SKM-1 treated with dmso at 0.1 percent for 144 hours (cell line): ENCODE measurements at regions not wholly inside any gene's neighbourhood (a gene's known extent, or its start where the extent isn't known, plus 50 kb on each side); places are given as distances from the start of the nearest gene placed in this dataset.

ENCODE experiments used
- DNase-seq: peaks from one replicate; lab custom pipeline; 2025; ENCODE audit not compliant: unreplicated experiment; lab: John Stamatoyannopoulos, UW

DNA sequence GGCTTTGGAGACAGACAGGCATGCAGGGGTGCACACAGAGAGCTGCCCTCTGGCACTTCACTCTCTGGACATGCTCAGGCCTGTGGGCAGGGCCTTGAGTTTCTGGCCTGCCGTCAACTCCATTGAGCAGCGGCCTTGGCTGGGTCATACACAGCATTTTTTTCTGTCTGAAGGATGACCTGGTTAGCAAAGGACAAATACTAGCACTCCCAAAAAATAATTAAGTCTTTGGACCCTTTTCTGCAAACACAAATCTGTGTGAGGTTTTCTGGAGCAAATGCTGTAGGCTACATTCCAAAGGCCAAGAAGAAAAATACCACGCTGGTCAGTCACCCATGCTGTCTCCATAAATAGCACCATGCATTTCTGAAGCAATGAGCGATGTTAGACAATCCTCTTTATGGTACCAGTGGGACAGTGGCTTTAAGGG is 124.7 kb upstream of the CTAGE1 start:
- DNase-seq: no peak

DNA sequence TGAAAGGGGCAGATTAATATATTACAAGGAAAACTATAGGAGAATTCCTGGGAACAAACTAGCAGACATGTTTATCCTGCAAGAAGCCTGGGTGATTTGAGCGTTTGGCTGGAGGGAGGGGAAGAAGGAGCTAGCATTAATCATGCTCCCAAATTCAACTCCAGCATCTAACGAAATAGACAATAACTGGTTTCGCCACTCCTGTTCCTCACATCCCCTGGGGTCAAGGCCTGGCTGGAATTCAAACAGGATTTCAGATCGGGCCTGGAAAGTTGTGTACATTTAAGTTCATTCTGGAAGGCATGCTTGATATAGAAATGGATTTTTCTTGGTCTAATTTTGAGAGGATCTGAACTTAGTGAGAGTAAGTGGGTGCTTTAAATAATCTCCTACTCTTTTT is 126.1 kb upstream of the CTAGE1 start:
- no peak for DNase-seq

DNA sequence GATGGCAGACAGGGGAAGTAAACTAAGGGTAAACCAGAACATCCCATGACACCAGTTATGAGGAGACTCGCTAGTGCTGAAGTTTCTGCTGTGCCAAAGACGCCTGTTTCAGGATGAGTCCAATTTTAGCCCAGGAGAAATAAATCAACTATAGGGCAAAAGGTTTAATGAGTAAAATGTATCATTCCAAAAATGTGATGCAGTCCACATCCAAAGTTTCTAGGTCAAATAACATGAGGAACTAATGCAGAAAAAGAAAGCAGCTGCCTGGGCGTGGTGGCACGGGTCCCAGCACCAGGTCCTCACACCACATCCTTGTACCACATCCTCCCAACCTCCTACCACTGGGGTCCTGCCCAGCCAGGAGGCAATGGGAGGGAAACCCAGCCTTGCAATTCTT is 126.9 kb upstream of the CTAGE1 start:
- DNase-seq: no peak

DNA sequence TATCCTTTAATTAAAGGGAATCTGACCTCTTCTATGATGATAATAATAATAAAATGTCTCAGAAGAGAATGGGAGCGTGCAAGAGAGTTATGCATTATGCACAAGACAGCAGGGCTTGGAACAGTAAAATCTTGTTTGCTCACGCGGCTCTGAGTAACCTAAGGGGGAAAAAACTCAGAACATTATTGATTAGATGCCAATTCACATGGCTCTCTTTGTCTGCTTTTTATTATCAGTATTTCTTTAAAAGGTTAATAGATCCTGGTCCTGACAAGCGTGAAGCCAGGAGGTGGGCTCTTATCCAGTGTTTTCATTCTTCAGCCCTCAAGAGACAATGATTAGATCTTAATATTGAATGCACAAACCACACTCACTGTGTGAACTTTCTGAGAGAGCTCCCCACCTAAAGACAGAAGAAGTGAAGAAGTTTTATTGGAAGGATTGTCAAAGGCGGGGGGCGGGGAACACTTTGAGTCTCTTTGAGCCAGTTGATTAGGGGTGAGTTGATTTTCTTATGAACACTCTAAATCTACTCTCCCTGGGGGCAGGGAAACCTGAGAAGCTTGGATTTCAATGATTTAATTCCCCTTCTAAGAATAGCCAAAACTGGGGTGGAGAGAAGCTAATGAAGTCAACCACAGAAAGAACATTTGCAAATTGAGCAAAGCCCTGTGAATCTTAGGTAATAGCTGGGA is 127.5 kb upstream of the CTAGE1 start:
- DNase-seq: peak; percentile 25

DNA sequence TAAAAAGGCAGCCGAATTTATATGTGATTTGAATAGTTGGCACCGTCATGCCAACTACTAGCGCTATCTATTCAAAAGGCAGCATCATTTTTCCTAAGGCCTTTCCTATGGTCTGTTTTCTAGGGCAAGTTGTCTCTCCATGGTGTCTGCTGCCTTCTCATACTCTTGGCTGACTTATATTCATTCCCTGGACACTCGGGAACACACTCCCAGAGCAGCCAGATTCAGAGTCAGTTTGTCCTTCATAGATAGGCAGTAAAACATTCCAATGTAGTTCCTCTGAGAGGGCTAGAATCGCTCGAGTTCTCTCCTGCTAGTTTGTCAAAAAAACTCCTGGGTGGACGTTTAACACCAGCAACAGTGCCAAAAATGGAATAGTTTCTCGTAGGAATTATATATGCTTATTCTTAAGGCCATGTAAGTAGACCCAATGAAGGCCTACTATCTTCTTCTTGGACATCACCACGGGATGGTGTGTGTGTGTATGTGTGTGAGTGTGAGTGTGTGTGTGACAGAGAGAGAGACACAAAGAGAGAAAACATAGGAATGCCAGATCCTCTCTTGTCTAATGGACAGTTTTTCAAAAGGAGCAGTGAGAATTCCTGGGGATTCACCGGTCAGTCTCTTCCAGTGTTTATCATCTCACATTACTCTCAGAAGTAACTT is 129.3 kb upstream of the CTAGE1 start:
- DNase-seq: no peak

DNA sequence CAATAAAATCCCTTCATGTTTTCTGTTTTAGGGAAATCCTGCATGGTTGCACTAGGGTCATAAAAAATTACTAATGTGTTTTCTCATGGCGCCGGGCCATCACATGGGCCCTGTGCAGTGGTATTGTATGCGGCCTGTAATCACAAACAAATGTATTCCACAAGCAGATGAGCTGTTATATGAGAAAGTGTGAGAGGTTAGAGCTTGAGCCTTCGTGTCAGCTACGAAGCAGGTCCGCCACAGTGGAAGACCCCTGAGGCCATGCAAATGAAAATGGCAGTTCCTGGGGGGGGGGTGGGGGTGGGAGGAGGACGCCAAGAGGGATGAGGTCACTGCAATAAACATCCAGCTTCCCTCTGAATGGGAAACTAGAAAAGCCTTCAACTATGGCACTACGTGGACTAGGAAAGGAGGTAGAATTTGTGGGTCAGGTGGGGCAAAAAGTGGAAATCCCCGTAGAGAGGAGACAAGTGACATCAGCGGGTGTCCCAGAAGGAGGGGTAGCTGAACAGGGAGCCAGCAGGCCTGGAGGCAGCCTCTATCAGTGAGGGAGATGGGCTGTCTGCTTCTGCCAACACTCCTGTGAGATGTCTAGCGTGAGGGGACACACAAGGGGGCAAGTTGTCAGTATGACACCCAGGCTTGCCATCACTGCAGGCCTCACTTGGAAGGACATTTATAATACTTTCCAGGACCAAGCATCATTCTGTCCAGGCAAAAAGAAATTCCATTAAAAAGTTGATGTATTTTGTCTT is 130.3 kb upstream of the CTAGE1 start:
- no peak for DNase-seq

DNA sequence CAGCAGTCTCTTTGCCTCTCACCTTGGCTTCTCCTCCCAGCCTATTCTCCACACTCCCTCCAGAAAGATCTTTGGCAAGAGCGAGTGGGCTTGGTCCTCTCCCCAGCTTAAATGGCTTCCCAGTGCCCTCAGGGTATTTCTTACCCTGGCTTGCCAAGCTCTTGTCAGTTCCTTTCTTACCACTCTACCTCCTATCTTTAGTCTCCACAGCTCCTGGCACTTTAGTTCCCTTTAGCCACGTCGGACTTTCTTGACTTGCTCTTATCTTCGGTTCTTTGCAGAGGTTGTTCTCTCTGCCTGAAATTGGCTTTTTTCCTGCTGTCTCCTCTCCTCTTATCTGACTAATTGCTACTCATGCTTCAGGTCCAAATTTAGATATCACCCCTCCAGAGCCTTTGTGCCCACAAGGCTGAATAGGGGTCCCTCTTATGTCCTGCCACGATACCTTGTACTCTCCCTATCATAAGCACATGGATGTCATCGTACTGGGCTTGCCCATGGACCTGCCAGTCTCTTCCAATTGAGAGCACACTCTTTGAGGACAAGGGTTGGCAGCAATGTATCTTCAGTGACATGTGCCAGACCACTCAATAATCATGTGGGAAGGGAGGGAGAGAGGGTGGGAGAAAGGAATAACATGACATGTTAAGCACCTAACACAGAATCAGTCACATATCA is 131.7 kb upstream of the CTAGE1 start:
- DNase-seq: no peak

DNA sequence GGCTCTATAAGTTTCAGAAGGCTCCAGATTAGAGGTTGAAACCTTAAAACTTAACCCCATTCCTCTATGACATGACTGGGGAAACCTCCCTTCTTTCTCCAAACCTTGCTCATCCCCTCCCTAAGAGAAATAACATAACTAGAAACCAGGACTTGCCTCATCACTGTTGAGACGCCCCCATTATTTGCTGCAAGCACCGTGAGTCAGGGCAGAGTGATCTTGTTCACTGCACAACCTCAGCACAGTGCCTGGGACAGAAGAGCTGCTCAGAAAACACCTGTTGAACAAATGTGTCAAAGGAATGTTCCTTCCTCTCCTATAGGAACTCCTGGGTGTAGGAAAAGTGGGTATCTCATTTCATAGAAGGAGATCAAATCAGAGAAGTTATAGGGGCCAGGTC is 132.7 kb upstream of the CTAGE1 start:
- no peak for DNase-seq

DNA sequence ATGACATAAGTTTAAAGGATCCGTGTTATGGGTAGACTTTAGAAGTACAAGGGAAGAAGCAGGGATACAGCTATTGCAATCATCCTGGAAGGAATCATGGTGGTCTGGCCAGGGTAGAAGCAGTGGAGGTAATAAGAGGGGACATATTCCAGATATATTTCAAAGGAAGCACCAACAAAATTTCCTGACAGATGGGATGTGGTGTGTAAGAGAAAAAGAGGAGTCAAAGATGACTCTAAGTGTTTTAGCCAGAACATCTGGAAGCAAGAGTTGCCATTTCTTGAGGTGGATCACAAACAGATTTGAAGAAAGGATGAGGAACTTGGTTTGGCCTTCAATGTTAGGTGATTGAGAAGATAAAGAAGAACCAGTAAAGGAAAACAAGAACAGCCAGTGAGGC is 133.1 kb upstream of the CTAGE1 start:
- no peak for DNase-seq

DNA sequence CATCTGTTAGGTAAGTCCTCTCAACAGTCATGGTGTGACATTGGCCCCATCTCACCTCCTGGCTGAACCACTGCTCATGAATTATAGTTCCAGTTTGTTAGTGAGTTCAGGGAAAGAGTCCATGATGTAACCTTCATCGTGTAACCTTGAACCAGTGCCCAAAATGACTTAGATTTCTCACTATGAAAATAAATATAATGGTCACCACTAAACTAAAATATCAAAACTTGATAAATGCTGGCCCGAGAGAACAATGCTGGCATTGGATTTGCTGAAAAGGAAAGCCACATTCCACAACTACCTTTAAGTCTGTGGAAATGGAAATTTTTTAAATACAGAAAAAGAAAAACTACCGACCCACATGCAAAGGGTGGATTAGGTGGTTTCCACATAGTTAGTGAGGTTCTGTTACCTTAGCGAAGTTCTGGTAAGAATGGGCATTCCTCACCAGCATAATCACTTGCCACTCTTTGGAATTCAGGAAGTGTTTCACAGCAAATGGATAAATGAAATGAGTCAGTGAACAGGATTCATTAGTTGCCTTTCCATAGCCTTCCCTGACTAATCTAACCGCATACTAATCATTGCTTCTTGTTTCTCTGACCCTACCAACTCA is 133.9 kb upstream of the CTAGE1 start:
- DNase-seq: no peak

DNA sequence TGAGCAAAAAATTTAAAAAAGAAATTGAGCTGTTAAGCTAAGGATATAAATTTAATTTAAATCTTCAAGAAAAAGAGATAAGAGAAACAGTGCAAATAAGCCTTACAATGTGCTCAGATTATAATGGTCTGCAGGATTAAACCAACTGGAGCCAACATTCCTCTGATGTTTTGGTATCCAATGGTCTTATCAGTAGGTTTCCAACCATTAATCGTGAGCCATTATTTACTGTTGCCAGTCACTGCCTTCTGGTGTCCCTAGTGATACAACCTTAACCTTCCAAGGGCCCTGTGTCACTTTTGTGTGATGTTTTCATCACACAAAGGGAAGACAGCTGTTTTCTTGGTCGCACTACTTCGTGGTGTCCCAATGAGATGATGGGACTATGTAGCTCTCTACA is 134.5 kb upstream of the CTAGE1 start:
- DNase-seq: no peak

DNA sequence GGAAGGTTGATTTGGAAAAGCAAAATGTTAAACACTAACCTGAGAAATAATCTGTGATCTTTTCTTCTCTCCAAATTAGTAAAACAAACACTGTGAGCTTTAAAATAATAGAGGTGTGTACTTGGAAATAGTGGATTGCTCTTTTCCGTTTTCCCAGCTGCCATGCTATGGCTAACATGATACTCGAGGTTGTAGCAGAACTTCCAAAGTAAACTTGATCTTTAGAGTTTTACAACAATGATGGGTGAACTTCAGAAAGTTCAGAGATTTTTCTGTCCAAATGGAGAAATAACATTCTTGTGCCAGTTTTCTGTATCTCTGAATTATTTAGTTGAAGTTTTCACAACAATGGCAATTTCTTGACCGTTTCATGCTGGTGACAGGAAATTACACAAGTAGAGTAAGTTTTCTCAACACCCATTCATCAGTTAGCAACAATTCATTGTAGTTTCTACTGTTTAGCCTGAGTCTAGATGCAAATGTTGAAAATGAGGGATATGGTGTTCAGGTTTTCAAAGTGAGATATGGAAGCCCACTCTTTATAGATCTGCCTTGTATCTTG is 135.3 kb upstream of the CTAGE1 start:
- DNase-seq: peak; percentile 5

DNA sequence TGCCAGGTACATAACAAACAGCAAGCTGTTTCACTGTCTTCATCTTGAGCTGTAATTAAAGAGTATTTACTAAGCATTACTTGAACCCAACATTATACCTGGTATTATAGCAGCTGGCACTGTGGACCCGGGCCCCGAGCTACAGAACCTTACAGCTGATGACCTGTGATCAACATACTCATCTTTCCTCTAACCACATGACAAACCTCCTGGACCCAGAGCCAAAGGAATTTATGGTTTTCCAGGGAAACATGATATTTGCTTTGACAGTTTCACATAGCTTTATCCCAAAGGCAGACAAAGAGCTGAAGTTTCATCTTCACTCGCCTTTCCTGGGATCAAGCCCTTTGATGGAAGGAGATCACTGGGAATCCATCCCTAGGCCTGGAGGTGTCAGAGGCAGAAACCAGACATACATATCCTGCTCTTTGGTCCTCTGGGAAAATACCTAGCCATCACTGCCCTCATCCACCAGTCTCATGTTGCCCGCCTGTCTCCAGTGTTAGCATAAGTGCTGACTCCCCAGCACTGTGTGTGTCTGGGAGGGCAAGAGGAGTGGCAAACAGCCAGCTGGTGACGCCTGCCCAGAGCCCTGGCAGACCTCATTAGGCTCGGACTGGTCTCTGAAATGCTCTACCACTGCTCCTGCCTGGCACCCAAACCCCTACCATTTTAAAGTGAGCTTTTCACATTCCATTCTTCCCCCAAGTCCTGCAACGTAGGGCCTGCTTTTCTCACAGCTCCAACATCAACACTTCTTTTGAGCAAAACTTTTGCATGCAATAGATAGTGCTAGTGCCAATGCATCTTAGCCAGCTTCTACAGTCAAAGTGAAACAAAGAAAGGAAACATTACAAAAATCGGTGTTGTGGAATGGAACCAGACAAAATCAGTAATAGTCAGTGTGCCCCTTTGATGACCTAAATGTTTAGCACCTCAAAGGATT is 138.8 kb upstream of the CTAGE1 start:
- DNase-seq: no peak

DNA sequence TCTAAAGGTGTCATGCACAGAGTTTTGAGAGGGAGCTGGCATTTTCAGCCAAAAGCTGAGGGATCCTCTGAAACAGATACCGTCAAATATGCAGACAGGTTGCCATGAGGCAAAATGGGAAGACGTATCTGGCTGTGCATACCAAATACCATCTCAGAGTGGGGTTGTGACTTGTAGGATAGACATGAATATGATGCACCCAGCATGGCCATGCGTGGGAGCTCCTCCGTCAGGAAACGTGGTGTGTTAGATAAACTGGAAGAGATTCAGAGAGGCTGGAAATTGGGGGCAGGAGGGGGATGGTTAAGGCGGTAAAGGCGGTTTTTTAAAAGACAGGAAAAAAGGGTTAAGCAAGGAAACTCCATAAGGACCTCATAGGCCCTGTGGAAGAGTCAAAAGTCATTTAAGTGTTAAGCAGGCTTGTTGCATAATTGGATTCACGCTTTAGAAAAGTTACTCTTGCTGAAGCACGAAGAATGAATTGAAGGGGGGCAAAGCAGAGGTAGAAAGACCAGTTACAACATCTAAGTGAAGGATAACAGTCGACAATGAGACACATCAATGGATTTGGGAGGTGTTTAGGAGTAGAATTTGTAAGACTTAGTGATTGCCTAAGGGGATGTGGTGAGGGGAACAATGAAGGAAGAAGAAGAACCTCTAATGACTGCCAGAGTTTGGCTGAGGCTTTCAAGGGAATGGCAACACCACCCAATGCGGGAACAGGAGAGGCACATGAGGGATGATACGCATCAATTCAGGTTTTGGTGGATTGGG is 139.6 kb upstream of the CTAGE1 start:
- DNase-seq: peak; percentile 80

DNA sequence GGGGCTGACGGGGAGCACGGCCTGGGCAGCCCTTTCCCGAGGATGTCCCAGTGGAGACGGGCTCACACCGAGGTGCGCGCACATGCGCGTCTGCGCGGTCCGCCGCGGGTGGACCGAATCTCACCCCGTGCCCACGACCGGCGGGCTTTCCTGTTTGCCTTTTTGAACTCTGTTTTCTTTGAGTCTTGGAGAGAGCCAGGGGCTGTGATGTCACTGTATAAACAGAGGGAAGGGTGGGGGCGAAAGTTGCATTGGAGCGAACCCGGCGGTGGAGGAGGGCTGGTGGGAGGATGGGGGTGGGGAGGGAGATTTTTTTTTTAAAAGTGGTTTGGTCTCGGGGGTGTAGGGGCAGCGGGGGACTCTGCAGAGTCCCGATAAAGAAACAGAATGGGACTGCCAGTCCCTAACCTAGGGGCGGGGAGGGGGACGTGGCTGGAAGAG is 141.2 kb upstream of the CTAGE1 start:
- DNase-seq: no peak

DNA sequence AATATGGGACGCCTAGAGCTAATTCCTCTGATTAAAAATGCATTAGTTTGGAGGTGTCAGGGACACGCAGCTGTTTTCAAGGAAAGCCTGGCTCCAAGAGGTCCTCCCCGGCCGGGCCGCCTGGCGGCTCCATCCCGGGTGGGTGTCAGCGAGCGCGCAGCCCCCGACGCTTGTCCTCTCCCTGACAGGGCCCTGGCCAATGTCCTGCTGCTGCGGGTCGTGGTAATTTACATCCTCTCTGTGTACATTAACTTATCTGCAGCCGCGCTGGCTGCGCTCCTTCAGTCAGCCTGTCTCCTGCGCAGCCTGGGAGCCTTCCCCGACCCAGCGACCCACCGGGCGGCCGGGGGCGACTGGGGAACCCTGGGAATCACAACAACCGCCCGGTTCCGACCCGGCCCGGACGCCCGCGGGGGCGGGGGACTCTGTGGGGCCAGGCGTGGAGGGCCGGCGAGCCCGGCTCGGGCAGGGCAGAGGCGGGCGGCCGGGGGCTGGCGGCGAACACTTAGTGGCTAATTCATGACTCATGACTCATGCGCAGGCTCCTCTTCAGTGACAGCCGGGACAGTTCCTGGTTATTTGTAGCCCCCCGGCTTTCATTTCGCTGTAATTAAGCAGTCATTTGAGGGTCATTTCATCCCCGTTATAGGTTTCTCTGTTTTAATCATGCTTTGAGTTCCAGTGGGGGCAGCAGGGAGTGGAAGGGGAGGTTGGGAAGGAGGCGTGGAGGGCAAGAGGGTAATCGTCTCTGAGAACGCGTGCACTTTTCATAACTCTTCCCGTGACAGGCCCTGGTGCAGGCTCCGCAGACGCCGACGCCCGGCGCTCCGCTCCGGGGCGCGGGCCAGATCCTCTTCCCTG is 141.9 kb upstream of the CTAGE1 start:
- DNase-seq: peak; percentile 57

DNA sequence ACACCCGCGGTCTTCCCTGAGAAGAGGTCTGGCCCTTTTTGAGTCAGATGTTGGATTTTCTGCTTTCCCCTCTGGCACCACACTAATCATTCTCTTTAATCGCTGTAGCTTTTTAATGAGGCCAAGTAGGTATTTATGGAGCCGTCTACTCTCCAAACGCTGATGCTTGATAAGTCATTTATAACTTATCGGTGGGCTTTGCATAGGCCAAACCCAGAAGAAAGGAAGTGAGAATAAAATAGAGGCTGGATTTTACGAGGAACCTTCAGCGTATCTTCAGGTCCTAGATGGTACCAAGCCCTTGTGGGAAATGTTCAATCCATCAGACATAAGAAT is 142.5 kb upstream of the CTAGE1 start:
- DNase-seq: no peak

DNA sequence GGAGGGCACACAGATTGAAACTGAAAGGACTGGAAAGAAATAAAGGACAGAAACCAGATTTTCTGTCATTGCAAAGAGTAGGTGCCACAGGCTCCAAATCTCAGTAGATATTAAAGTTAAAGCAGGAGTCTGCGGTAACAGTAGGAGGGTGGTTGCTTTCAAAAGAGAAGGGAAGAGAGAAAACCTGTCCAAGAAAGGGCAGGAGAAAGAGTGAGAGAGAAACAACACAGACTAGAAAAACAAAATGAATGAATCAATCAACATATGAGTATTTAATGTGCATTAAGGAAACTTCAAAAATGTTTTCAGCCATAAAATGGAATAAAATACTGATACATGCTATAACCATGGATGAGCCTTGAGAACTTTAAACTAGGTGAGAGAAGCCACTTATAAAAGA is 143.1 kb upstream of the CTAGE1 start:
- DNase-seq: no peak
